ENCODE measurements at regions not wholly inside any gene's neighbourhood (a gene's known extent, or its start where the extent isn't known, plus 50 kb on each side); places are given as distances from the start of the nearest gene placed in this dataset.

GRCh38 chr3:170643831-170644230 lies 58.0 kb upstream of the SLC7A14 start:
- DNase-seq, result no peak

- DNase-seq, result no peak
Measured at GRCh38 chr3:170642882-170643601, 57.2 kb upstream of the SLC7A14 start.

GRCh38 chr3:170641510-170642236 lies 55.8 kb upstream of the SLC7A14 start:
- DNase-seq, result no peak

GRCh38 chr3:170640737-170641171 lies 54.9 kb upstream of the SLC7A14 start:
- DNase-seq, result no peak

- DNase-seq, result no peak
Measured at GRCh38 chr3:170638988-170639387, 53.1 kb upstream of the SLC7A14 start.

- no peak for DNase-seq
Measured at GRCh38 chr3:170637306-170637705, 51.4 kb upstream of the SLC7A14 start.

- no peak for DNase-seq
Measured at GRCh38 chr3:170636400-170636973, 50.6 kb upstream of the SLC7A14 start.

All from activated effector memory CD4-positive, alpha-beta T cell treated with anti-CD3 and anti-CD28 coated beads, Interleukin-2, amount 50 U/mL, for 16 hours (primary cell).